WTC11 (cell line): ENCODE measurements at regions not wholly inside any gene's neighbourhood (a gene's known extent, or its start where the extent isn't known, plus 50 kb on each side); places are given as distances from the start of the nearest gene placed in this dataset.

ENCODE experiments used
- CTCF ChIP-seq: fragments of 200-600 bp; IDR thresholded peaks from 2 replicates; pipeline ENCODE4 v1.8.0; 2022; ENCODE audit warnings: antibody characterized with exemption
- E2F1 ChIP-seq: sonication (generic); formaldehyde crosslinking; IDR thresholded peaks from 2 replicates; pipeline ENCODE4 v1.8.0; 2022; ENCODE audit warnings: mild to moderate bottlenecking, missing genetic modification reagents
- JUN ChIP-seq: sonication (generic); formaldehyde crosslinking; IDR thresholded peaks from 2 replicates; pipeline ENCODE4 v1.8.0; 2023; ENCODE audit warnings: mild to moderate bottlenecking, missing genetic modification reagents
- MAX ChIP-seq: sonication (generic); formaldehyde crosslinking; IDR thresholded peaks from 2 replicates; pipeline ENCODE4 v1.8.0; 2022; ENCODE audit warnings: mild to moderate bottlenecking, missing genetic modification reagents
- NR2C2 ChIP-seq: sonication (generic); formaldehyde crosslinking; IDR thresholded peaks from 2 replicates; pipeline ENCODE4 v1.8.0; 2022; ENCODE audit warnings: mild to moderate bottlenecking, missing genetic modification reagents
- PREB ChIP-seq: sonication (generic); formaldehyde crosslinking; IDR thresholded peaks from 2 replicates; pipeline ENCODE4 v1.8.1; 2022; ENCODE audit warnings: mild to moderate bottlenecking, missing genetic modification reagents, moderate library complexity, borderline replicate concordance
- SP1 ChIP-seq: sonication (generic); formaldehyde crosslinking; conservative IDR thresholded peaks from 2 replicates; pipeline ENCODE4 v1.8.1; 2022; ENCODE audit warnings: missing genetic modification reagents
- TEAD4 ChIP-seq: sonication (generic); formaldehyde crosslinking; IDR thresholded peaks from 2 replicates; pipeline ENCODE4 v1.8.0; 2022; ENCODE audit warnings: mild to moderate bottlenecking, missing genetic modification reagents
- ZNF121 ChIP-seq: sonication (generic); formaldehyde crosslinking; IDR thresholded peaks from 2 replicates; pipeline ENCODE4 v1.8.0; 2023; ENCODE audit warnings: missing genetic modification reagents

- TF ChIP-seq CTCF (no peak), PREB (CRISPR knock-in tag) (no peak), NR2C2 (CRISPR knock-in tag) (no peak), MAX (CRISPR knock-in tag) (no peak), SP1 (CRISPR knock-in tag) (no peak), ZNF121 (no peak), E2F1 (no peak), JUN (CRISPR knock-in tag) (no peak), TEAD4 (CRISPR knock-in tag) (no peak)
Measured at GRCh38 chr9:28628031-28628430, 1054.8 kb upstream of the C9orf72 start.
